Astrocyte (in vitro differentiated cells and primary cell): ENCODE measurements at regions not wholly inside any gene's neighbourhood (a gene's known extent, or its start where the extent isn't known, plus 50 kb on each side); places are given as distances from the start of the nearest gene placed in this dataset. TPM values are rescaled to one million over a fixed set of nuclear protein-coding genes. Genes with fewer than 3 reads are reported as not detected.

Experiments
- DNase-seq: peaks from one replicate; pipeline ENCODE4 v3.0.0-alpha.2; 2010; ENCODE audit warnings: low read depth
- FAIRE-seq: peaks from 2 replicates; lab custom pipeline; 2011; peaks lifted over from hg19 to GRCh38; lab: Jason Lieb, UNC
- H2AFZ ChIP-seq: 2 replicates; pipeline ENCODE4 v1.6.0; 2012; ENCODE audit warnings: low read depth, low read length, inconsistent platforms
- H3K27ac ChIP-seq: 2 replicates; pipeline ENCODE4 v1.5.1; 2011; ENCODE audit warnings: low read depth, low read length, inconsistent platforms
- H3K27me3 ChIP-seq: 2 replicates; pipeline ENCODE4 v1.6.0; 2011; ENCODE audit warnings: low read length, inconsistent platforms; ENCODE audit not compliant: insufficient read depth
- H3K36me3 ChIP-seq: 2 replicates; pipeline ENCODE4 v1.5.1; 2011; ENCODE audit warnings: low read length, inconsistent platforms; ENCODE audit not compliant: insufficient read depth
- H3K4me1 ChIP-seq: 2 replicates; pipeline ENCODE4 v1.5.1; 2011; ENCODE audit warnings: low read length, inconsistent platforms; ENCODE audit not compliant: insufficient read depth
- H3K4me2 ChIP-seq: 2 replicates; pipeline ENCODE4 v1.6.0; 2012; ENCODE audit warnings: low read length, inconsistent platforms
- H3K4me3 ChIP-seq: 2 replicates; pipeline ENCODE4 v1.5.1; 2011; ENCODE audit warnings: low read depth, mild to moderate bottlenecking, low read length, inconsistent platforms; ENCODE audit not compliant: insufficient read depth
- H3K79me2 ChIP-seq: 2 replicates; pipeline ENCODE4 v1.6.0; 2012; ENCODE audit warnings: mild to moderate bottlenecking, low read length, inconsistent platforms; ENCODE audit not compliant: insufficient read depth
- H3K9ac ChIP-seq: 2 replicates; pipeline ENCODE4 v1.6.0; 2012; ENCODE audit warnings: mild to moderate bottlenecking, low read length, inconsistent platforms
- H3K9me3 ChIP-seq: 2 replicates; pipeline ENCODE4 v1.5.1; 2012; ENCODE audit warnings: low read depth, mild to moderate bottlenecking, low read length, inconsistent platforms; ENCODE audit not compliant: insufficient read depth
- H4K20me1 ChIP-seq: 2 replicates; pipeline ENCODE4 v1.6.0; 2012; ENCODE audit warnings: low read length, inconsistent platforms; ENCODE audit not compliant: insufficient read depth
- H3K27ac Mint-ChIP-seq: one replicate; pipeline ENCODE4 v1.8.0; 2021; ENCODE audit warnings: mild to moderate bottlenecking, mixed read lengths; ENCODE audit not compliant: unreplicated experiment
- H3K27me3 Mint-ChIP-seq: one replicate; pipeline ENCODE4 v1.8.0; 2021; ENCODE audit warnings: low read depth, mixed read lengths; ENCODE audit not compliant: unreplicated experiment
- H3K36me3 Mint-ChIP-seq: one replicate; pipeline ENCODE4 v1.8.0; 2021; ENCODE audit warnings: low read depth, mixed read lengths; ENCODE audit not compliant: unreplicated experiment
- H3K4me1 Mint-ChIP-seq: one replicate; pipeline ENCODE4 v1.8.0; 2021; ENCODE audit warnings: low read depth, mixed read lengths; ENCODE audit not compliant: unreplicated experiment
- H3K4me3 Mint-ChIP-seq: one replicate; pipeline ENCODE4 v1.8.0; 2021; ENCODE audit warnings: mild to moderate bottlenecking, moderate library complexity, mixed read lengths; ENCODE audit not compliant: unreplicated experiment
- H3K9me3 Mint-ChIP-seq: one replicate; pipeline ENCODE4 v1.8.0; 2021; ENCODE audit warnings: mild to moderate bottlenecking, mixed read lengths; ENCODE audit not compliant: unreplicated experiment
- EZH2 ChIP-seq: IDR thresholded peaks from 2 replicates; pipeline ENCODE4 v1.6.1; 2012; ENCODE audit warnings: mild to moderate bottlenecking, low read length, inconsistent platforms; ENCODE audit not compliant: insufficient read depth
- microRNA-seq: library from miRNA; unstranded; fragments of <30 nt; microRNA quantifications from one replicate; pipeline ENCODE4 v1.2.0, GENCODE V29; 2020
- TF ChIP-seq, protein P1 (sequence below): IDR thresholded peaks from 2 replicates; pipeline ENCODE4 v1.5.1; 2011; ENCODE audit warnings: low read depth, mild to moderate bottlenecking, inconsistent platforms, low read length, moderate library complexity; ENCODE audit not compliant: insufficient read depth

DNA sequence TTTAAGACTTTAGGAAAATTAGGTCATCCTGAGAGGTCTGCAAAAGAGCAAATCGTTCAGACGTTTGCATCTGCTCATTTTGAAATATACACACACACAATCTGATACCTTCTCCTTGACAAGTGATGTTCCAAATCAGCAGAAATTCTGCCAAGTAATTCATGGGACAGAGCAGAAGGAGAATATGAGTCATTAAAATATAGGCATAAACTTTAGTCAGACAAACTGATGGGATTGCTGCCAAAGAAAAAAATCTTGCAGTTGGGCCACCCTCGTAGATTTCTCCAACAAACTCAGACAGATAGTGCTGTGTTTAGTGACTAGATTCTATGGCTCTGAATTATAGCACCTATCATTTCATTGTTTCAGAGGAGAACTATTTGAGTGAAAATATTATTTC lies 336.3 kb downstream of the NYAP2 start:
- H3K4me3 Mint-ChIP-seq = no peak overlapping the region
- no peaks in the 10 kb centered on the region for H4K20me1 ChIP-seq
- no peaks in the 10 kb centered on the region for H3K79me2 ChIP-seq
- no peak overlapping the region for H2AFZ ChIP-seq
- no peaks in the 10 kb centered on the region for H3K9me3 Mint-ChIP-seq
- no peak overlapping the region for H3K27ac Mint-ChIP-seq
- no peak overlapping the region for H3K4me3 ChIP-seq
- H3K27ac ChIP-seq = peak overlapping the region; percentile 57
- TF ChIP-seq, protein P1, sequence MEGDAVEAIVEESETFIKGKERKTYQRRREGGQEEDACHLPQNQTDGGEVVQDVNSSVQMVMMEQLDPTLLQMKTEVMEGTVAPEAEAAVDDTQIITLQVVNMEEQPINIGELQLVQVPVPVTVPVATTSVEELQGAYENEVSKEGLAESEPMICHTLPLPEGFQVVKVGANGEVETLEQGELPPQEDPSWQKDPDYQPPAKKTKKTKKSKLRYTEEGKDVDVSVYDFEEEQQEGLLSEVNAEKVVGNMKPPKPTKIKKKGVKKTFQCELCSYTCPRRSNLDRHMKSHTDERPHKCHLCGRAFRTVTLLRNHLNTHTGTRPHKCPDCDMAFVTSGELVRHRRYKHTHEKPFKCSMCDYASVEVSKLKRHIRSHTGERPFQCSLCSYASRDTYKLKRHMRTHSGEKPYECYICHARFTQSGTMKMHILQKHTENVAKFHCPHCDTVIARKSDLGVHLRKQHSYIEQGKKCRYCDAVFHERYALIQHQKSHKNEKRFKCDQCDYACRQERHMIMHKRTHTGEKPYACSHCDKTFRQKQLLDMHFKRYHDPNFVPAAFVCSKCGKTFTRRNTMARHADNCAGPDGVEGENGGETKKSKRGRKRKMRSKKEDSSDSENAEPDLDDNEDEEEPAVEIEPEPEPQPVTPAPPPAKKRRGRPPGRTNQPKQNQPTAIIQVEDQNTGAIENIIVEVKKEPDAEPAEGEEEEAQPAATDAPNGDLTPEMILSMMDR = no peak
- no peak for TF ChIP-seq EZH2
- H3K4me2 ChIP-seq = peak overlapping the region; percentile 49
- DNase-seq = peak; percentile 89
- H3K9me3 ChIP-seq = no peaks in the 10 kb centered on the region
- H3K36me3 ChIP-seq = no peaks in the 10 kb centered on the region
- no peaks in the 10 kb centered on the region for H3K27me3 Mint-ChIP-seq
- no peaks in the 10 kb centered on the region for H3K36me3 Mint-ChIP-seq
- FAIRE-seq = no peak
- no peaks in the 10 kb centered on the region for H3K27me3 ChIP-seq
- peaks cover 31% of the 10 kb centered on the region for H3K4me1 ChIP-seq
- H3K4me1 Mint-ChIP-seq = peaks cover 26% of the 10 kb centered on the region
- no peak overlapping the region for H3K9ac ChIP-seq

DNA sequence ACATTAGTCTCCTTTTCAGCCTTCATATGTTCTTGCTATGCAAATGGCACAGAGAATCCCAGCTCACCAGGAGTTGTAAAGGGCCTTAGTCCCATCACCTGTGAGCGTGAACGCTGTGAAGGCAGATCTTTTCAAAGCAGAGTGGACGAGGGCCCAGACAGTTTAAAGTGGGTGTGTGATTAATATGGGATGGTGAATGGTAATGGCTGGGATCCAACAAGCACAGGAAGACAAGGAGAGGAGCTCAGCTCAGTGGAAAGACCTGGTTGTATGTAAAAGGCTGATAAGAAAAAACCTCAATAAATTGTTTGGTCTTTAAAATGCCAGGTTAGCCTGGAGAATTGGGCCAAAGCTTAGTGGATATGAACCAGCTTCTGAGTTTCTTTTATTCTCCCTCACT lies 326.2 kb downstream of the NYAP2 start:
- no peaks in the 10 kb centered on the region for H3K36me3 Mint-ChIP-seq
- DNase-seq (peak; percentile 66), FAIRE-seq (no peak)
- H3K27me3 ChIP-seq = no peaks in the 10 kb centered on the region
- no peaks in the 10 kb centered on the region for H4K20me1 ChIP-seq
- H3K79me2 ChIP-seq = no peaks in the 10 kb centered on the region
- no peaks in the 10 kb centered on the region for H3K4me1 ChIP-seq
- H3K4me3 Mint-ChIP-seq = no peak overlapping the region
- no peak overlapping the region for H3K4me2 ChIP-seq
- H3K9me3 ChIP-seq = no peaks in the 10 kb centered on the region
- no peaks in the 10 kb centered on the region for H3K36me3 ChIP-seq
- TF ChIP-seq, protein P1 = no peak
- no peak for TF ChIP-seq EZH2
- no peak overlapping the region for H3K27ac ChIP-seq
- no peaks in the 10 kb centered on the region for H3K4me1 Mint-ChIP-seq
- no peak overlapping the region for H3K9ac ChIP-seq
- H3K9me3 Mint-ChIP-seq = no peaks in the 10 kb centered on the region
- no peaks in the 10 kb centered on the region for H3K27me3 Mint-ChIP-seq
- H2AFZ ChIP-seq = no peak overlapping the region
- no peak overlapping the region for H3K27ac Mint-ChIP-seq
- H3K4me3 ChIP-seq = no peak overlapping the region

Small RNA genes lying in the stretch of these regions (microRNA-seq; reads per million reads assigned to microRNA genes)
- gene MIR5702 = not detected
